ENCODE measurements at regions not wholly inside any gene's neighbourhood (a gene's known extent, or its start where the extent isn't known, plus 50 kb on each side); places are given as distances from the start of the nearest gene placed in this dataset.

DNA sequence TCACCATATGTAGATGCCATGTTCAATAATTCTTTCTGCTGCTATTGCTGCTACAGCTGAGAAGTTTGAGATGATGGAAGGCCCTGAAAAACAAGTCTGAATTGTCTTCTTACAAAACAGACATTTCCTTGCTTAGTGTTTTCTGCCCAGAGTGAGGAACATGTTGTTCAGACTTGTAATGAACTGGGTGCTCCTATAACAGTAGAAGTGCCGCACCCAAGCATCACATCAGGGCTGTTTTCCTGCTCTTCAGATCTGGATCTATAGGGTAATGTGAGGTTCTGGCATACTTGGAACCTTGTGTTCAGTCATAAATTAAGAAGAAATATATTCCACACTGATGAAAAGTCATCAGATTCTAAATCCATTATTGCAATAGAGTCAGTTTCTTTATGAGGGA lies 171.9 kb upstream of the DIO2 start:
- TF ChIP-seq, protein P1, sequence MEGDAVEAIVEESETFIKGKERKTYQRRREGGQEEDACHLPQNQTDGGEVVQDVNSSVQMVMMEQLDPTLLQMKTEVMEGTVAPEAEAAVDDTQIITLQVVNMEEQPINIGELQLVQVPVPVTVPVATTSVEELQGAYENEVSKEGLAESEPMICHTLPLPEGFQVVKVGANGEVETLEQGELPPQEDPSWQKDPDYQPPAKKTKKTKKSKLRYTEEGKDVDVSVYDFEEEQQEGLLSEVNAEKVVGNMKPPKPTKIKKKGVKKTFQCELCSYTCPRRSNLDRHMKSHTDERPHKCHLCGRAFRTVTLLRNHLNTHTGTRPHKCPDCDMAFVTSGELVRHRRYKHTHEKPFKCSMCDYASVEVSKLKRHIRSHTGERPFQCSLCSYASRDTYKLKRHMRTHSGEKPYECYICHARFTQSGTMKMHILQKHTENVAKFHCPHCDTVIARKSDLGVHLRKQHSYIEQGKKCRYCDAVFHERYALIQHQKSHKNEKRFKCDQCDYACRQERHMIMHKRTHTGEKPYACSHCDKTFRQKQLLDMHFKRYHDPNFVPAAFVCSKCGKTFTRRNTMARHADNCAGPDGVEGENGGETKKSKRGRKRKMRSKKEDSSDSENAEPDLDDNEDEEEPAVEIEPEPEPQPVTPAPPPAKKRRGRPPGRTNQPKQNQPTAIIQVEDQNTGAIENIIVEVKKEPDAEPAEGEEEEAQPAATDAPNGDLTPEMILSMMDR (conservative IDR thresholded peaks at IDR 0.05; ENCODE audit: low read depth, low read length) = no peak
- H3K4me3 ChIP-seq (ENCODE audit: low read depth, low read length) = no peak overlapping the region
- DNase-seq (ENCODE audit: low read depth) = no peak

DNA sequence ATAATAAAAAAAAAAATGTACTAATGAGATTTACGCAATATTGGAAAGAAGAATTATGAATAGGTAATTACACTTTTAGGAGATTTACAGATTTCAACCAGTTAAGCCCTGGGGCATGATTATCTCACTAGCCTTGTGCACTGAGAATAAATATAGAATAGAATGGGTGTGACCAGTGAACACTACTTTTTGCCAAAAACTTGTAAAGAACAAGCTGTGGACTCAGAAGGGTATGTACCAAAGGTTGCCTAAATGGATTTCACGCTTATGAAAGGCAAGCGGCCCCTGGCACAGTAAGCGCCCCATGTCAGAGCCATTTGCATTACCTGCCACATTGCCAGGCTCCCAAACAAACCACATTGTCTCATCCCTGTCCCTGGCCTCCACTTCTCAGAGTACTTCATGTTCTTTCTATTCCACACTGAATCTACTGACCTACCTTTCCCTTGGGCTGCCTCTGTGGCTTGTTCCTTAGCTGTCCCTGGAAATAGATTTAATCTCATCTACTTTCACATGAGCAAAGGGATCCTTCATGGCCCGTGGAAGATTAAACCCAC lies 170.6 kb upstream of the DIO2 start:
- no peak overlapping the region for H3K4me3 ChIP-seq (ENCODE audit: low read depth, low read length)
- no peak for DNase-seq (ENCODE audit: low read depth)
- TF ChIP-seq, protein P1 (conservative IDR thresholded peaks at IDR 0.05; ENCODE audit: low read depth, low read length) = no peak

DNA sequence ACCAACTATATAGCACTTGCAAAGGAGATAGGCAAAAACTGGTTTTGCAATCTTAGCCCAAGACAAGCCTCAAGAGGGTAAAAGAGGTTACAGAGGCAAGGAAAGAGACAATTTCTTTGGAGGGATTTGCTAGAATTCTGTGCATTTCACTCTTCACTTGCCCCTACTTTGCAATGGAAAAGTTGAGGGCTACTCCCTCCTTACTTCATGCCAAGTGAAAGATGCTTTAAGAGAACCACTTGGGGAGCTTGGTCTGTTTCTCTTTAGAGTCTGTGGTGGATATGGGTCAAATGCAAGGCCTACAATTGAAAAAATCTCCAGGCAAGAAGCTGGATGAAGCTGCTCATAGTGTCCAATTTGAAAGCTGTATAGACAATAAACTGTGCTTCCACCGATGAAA lies 167.7 kb upstream of the DIO2 start:
- DNase-seq (ENCODE audit: low read depth) = no peak
- H3K4me3 ChIP-seq (ENCODE audit: low read depth, low read length) = no peak overlapping the region
- TF ChIP-seq, protein P1 (conservative IDR thresholded peaks at IDR 0.05; ENCODE audit: low read depth, low read length) = no peak

DNA sequence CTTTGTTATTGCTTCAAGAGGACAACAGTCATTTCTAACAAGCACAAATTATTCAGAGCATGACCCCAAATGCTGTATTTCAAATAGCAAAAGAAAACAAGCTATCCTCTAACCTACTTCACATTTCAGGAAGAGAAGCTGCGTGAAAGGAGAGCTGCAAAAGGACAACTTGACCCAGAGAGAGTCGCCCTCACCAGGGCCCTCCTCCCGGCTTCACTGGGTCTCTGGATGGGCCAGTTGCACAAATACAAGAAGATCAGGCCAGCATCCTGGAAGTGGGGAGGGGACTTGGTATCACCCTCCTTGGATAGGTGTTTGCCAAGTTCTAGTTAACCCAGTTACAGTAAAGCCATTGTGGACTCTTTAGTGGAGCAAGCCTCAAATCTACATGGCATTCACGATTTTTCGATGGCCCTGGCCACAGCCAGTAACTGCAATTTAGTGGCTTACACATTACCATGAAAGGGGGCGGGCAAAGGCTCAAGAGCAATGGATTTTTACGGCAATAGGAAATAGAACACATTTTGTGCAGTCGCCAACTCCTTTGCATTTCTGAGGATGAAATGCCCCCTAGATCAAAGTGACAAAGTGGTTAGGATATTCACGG lies 166.9 kb upstream of the DIO2 start:
- TF ChIP-seq, protein P1 (conservative IDR thresholded peaks at IDR 0.05; ENCODE audit: low read depth, low read length) = no peak
- H3K4me3 ChIP-seq (ENCODE audit: low read depth, low read length) = no peak overlapping the region
- no peak for DNase-seq (ENCODE audit: low read depth)

DNA sequence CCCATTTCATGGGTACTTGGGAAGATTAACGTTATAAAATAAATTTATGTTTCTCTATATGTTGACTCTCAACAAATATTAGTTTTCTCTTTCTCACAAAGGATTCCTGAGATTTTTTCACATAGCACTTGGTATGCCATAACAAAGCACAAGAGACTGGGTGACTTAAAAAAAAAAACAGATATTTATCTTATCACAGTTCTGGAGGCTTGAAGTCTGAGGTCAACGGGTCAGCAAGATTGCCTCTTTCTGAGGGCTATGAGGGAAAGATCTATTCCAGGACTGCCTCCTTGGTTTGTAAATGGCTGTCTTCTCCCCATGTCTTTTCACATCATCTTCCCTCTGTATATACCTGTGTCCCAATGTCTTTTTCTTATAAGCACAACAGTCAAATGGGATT lies 153.5 kb upstream of the DIO2 start:
- TF ChIP-seq, protein P1 (conservative IDR thresholded peaks at IDR 0.05; ENCODE audit: low read depth, low read length) = no peak
- no peak for DNase-seq (ENCODE audit: low read depth)
- H3K4me3 ChIP-seq (ENCODE audit: low read depth, low read length) = no peak overlapping the region

DNA sequence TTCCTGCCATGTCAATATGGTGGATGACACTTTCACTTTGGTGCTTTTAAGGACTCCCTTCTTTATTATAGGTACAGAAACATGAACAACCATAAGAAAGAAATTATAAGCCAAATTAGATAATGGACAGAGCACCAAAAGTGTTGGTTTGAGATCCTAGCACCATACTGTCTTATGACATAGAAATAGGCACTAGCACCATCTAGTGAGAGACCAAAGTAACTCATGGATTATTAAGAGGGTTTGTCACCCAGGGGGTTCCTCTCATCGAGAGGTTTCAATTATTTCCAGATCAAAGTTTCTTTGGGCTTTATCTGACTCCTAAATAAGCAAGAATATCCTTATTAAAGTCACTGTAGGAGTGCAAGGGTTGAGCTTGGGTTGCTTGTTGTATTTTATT lies 153.0 kb upstream of the DIO2 start:
- H3K4me3 ChIP-seq (ENCODE audit: low read depth, low read length) = no peak overlapping the region
- DNase-seq (ENCODE audit: low read depth) = peak; percentile 70
- TF ChIP-seq, protein P1 (conservative IDR thresholded peaks at IDR 0.05; ENCODE audit: low read depth, low read length) = peak; percentile 59

DNA sequence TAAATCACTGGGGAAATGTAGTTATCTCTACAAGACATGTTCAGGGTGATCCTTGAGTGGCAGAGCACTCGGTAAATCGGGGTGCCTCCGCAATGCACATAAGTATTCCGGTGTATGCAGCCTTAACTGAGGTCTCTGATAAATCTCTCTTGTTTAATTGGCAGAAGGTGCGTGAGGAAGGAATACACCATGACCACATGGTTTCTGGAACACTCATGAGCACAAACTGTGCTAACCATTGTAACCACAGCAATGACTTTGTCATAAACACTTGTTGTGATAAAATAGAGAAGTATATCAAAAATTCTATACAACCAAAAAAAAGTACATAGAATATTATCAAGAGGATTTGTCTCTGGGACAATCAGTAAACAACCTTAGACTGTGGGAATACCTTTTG lies 146.8 kb upstream of the DIO2 start:
- TF ChIP-seq, protein P1 (conservative IDR thresholded peaks at IDR 0.05; ENCODE audit: low read depth, low read length) = no peak
- peak; percentile 19 for DNase-seq (ENCODE audit: low read depth)
- H3K4me3 ChIP-seq (ENCODE audit: low read depth, low read length) = no peak overlapping the region
